ENCODE measurements at regions not wholly inside any gene's neighbourhood (a gene's known extent, or its start where the extent isn't known, plus 50 kb on each side); places are given as distances from the start of the nearest gene placed in this dataset.

- H3K27me3 Mint-ChIP-seq (ENCODE audit: unreplicated experiment) = no peaks in the 10 kb centered on the region
- TF ChIP-seq, protein P1, sequence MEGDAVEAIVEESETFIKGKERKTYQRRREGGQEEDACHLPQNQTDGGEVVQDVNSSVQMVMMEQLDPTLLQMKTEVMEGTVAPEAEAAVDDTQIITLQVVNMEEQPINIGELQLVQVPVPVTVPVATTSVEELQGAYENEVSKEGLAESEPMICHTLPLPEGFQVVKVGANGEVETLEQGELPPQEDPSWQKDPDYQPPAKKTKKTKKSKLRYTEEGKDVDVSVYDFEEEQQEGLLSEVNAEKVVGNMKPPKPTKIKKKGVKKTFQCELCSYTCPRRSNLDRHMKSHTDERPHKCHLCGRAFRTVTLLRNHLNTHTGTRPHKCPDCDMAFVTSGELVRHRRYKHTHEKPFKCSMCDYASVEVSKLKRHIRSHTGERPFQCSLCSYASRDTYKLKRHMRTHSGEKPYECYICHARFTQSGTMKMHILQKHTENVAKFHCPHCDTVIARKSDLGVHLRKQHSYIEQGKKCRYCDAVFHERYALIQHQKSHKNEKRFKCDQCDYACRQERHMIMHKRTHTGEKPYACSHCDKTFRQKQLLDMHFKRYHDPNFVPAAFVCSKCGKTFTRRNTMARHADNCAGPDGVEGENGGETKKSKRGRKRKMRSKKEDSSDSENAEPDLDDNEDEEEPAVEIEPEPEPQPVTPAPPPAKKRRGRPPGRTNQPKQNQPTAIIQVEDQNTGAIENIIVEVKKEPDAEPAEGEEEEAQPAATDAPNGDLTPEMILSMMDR (IDR thresholded peaks at IDR 0.05) = no peak
- peaks cover 7% of the 10 kb centered on the region for H3K9me3 Mint-ChIP-seq (ENCODE audit: unreplicated experiment)
- no peaks in the 10 kb centered on the region for H3K4me1 Mint-ChIP-seq (ENCODE audit: unreplicated experiment)
- H3K4me3 Mint-ChIP-seq (ENCODE audit: unreplicated experiment) = no peak overlapping the region
- H3K27ac Mint-ChIP-seq (ENCODE audit: unreplicated experiment) = no peak overlapping the region
- DNase-seq (ENCODE audit: extremely low spot score, unreplicated experiment) = no peak
- no peaks in the 10 kb centered on the region for H3K36me3 Mint-ChIP-seq (ENCODE audit: unreplicated experiment)
Measured at GRCh38 chr3:76474632-76475031, 565.3 kb upstream of the ROBO2 start.

- Mint-ChIP-seq H3K9me3 (ENCODE audit: unreplicated experiment) (no peaks in the 10 kb centered on the region), H3K27ac (ENCODE audit: unreplicated experiment) (no peak overlapping the region), H3K36me3 (ENCODE audit: unreplicated experiment) (no peaks in the 10 kb centered on the region), H3K4me3 (ENCODE audit: unreplicated experiment) (no peak overlapping the region), H3K27me3 (ENCODE audit: unreplicated experiment) (no peaks in the 10 kb centered on the region), H3K4me1 (ENCODE audit: unreplicated experiment) (no peaks in the 10 kb centered on the region)
- DNase-seq (ENCODE audit: extremely low spot score, unreplicated experiment) = no peak
- TF ChIP-seq, protein P1 (IDR thresholded peaks at IDR 0.05) = no peak
Measured at GRCh38 chr3:76479161-76479650, 560.7 kb upstream of the ROBO2 start.

DNA sequence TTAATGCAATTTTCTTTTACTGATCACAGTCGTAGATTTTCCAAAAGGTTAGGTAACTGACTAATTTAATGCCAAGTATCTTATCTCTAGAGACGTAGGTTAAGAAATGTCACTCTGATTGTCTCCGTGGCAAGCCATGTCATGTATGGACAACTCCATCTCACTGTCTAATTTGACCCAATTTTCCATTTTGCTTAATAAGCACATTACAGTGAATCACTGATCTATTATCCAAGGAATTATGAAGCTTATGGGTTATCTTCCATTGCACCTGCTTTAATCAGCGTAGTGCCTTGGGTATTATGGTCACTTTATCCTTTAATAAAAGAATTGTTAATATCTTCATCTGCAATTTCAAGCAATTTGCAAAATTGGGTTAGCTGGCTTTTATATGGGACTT is 557.4 kb upstream of the ROBO2 start:
- no peak for DNase-seq (ENCODE audit: extremely low spot score, unreplicated experiment)
- no peak overlapping the region for H3K27ac Mint-ChIP-seq (ENCODE audit: unreplicated experiment)
- no peaks in the 10 kb centered on the region for H3K9me3 Mint-ChIP-seq (ENCODE audit: unreplicated experiment)
- no peaks in the 10 kb centered on the region for H3K4me1 Mint-ChIP-seq (ENCODE audit: unreplicated experiment)
- H3K36me3 Mint-ChIP-seq (ENCODE audit: unreplicated experiment) = no peaks in the 10 kb centered on the region
- TF ChIP-seq, protein P1 (IDR thresholded peaks at IDR 0.05) = no peak
- H3K27me3 Mint-ChIP-seq (ENCODE audit: unreplicated experiment) = no peaks in the 10 kb centered on the region
- no peak overlapping the region for H3K4me3 Mint-ChIP-seq (ENCODE audit: unreplicated experiment)

- TF ChIP-seq, protein P1 (IDR thresholded peaks at IDR 0.05) = no peak
- no peak for DNase-seq (ENCODE audit: extremely low spot score, unreplicated experiment)
- Mint-ChIP-seq H3K27ac (ENCODE audit: unreplicated experiment) (no peak overlapping the region), H3K4me3 (ENCODE audit: unreplicated experiment) (no peak overlapping the region), H3K27me3 (ENCODE audit: unreplicated experiment) (no peaks in the 10 kb centered on the region), H3K4me1 (ENCODE audit: unreplicated experiment) (no peaks in the 10 kb centered on the region), H3K36me3 (ENCODE audit: unreplicated experiment) (no peaks in the 10 kb centered on the region), H3K9me3 (ENCODE audit: unreplicated experiment) (peaks cover 5% of the 10 kb centered on the region)
Measured at GRCh38 chr3:76487446-76487845, 552.5 kb upstream of the ROBO2 start.

DNA sequence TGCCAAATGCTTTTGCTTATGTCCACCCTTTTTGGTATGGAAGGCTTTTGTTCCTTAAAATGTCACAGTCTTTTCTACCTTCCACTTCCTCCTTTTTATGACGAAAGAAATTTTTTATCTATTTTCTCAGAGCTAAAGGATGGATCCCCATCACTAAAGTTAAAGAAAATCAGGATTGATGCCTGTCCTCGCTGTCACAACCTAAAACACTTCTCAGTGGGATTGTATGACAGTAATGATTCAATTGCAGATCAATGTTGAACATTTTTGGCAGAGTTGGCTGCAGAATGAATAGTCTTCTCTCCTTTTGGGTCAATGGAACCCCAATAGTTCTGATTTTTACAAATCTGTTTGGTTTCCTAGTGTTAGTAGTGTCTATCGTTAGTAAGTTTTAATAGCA is 549.8 kb upstream of the ROBO2 start:
- H3K27me3 Mint-ChIP-seq (ENCODE audit: unreplicated experiment) = no peaks in the 10 kb centered on the region

More for the DNA sequence above, 549.8 kb upstream of the ROBO2 start:
- DNase-seq (ENCODE audit: extremely low spot score, unreplicated experiment) = no peak
- Mint-ChIP-seq H3K27ac (ENCODE audit: unreplicated experiment) (no peak overlapping the region), H3K4me1 (ENCODE audit: unreplicated experiment) (no peaks in the 10 kb centered on the region), H3K4me3 (ENCODE audit: unreplicated experiment) (no peak overlapping the region), H3K36me3 (ENCODE audit: unreplicated experiment) (no peaks in the 10 kb centered on the region), H3K9me3 (ENCODE audit: unreplicated experiment) (peaks cover 5% of the 10 kb centered on the region)
- TF ChIP-seq, protein P1 (IDR thresholded peaks at IDR 0.05) = no peak

Data from osteocyte (in vitro differentiated cells).